ENCODE measurements at regions not wholly inside any gene's neighbourhood (a gene's known extent, or its start where the extent isn't known, plus 50 kb on each side); places are given as distances from the start of the nearest gene placed in this dataset.

DNA sequence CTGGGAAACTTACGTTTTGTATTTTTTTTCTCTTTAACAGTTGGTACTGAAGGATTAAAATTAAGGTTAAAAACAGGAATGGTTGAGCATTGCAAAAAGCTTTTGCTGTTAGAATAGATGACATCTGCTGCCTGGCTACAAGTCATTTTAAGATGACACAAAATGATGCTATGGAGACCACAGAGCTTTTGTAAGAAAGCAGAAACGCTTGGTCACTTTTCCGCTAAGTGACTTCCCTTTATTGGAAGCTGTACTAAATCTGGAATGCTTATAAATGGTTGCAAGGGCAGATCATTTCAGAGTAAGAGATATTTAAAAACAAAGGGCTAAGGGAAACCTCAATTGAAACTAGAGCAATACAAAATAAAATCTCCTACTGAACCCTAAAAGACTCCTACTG, 544.0 kb downstream of the STK39 start:
- H3K27me3 ChIP-seq (ENCODE audit: control insufficient read depth, insufficient read depth, low read length), result no peaks in the 10 kb centered on the region
- H3K36me3 ChIP-seq (ENCODE audit: control insufficient read depth, insufficient read depth, low read length), result no peaks in the 10 kb centered on the region
- intact Hi-C loops (cut with micrococcal nuclease; ENCODE audit: unreplicated experiment) (no loop called here), in situ Hi-C loops (cut with HindIII; ENCODE audit: low pct_unique_long_range_greater_than_20kb, low sequenced_read_pairs) (no loop called here)
- TF ChIP-seq, protein P1, sequence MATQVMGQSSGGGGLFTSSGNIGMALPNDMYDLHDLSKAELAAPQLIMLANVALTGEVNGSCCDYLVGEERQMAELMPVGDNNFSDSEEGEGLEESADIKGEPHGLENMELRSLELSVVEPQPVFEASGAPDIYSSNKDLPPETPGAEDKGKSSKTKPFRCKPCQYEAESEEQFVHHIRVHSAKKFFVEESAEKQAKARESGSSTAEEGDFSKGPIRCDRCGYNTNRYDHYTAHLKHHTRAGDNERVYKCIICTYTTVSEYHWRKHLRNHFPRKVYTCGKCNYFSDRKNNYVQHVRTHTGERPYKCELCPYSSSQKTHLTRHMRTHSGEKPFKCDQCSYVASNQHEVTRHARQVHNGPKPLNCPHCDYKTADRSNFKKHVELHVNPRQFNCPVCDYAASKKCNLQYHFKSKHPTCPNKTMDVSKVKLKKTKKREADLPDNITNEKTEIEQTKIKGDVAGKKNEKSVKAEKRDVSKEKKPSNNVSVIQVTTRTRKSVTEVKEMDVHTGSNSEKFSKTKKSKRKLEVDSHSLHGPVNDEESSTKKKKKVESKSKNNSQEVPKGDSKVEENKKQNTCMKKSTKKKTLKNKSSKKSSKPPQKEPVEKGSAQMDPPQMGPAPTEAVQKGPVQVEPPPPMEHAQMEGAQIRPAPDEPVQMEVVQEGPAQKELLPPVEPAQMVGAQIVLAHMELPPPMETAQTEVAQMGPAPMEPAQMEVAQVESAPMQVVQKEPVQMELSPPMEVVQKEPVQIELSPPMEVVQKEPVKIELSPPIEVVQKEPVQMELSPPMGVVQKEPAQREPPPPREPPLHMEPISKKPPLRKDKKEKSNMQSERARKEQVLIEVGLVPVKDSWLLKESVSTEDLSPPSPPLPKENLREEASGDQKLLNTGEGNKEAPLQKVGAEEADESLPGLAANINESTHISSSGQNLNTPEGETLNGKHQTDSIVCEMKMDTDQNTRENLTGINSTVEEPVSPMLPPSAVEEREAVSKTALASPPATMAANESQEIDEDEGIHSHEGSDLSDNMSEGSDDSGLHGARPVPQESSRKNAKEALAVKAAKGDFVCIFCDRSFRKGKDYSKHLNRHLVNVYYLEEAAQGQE (IDR thresholded peaks at IDR 0.05; ENCODE audit: insufficient read depth in 1 of 2, low read depth in 2 of 2, low read length in 1 of 2), result no peak
- TF ChIP-seq POLR2AphosphoS5 (IDR thresholded peaks at IDR 0.05; ENCODE audit: low read depth, low read length) (no peak), TCF7L2 (IDR thresholded peaks at IDR 0.05; ENCODE audit: low read depth, low read length) (no peak), SIN3A (IDR thresholded peaks at IDR 0.05; ENCODE audit: borderline replicate concordance, insufficient read depth, low read depth, low read length) (no peak)
- TF ChIP-seq, protein P2, sequence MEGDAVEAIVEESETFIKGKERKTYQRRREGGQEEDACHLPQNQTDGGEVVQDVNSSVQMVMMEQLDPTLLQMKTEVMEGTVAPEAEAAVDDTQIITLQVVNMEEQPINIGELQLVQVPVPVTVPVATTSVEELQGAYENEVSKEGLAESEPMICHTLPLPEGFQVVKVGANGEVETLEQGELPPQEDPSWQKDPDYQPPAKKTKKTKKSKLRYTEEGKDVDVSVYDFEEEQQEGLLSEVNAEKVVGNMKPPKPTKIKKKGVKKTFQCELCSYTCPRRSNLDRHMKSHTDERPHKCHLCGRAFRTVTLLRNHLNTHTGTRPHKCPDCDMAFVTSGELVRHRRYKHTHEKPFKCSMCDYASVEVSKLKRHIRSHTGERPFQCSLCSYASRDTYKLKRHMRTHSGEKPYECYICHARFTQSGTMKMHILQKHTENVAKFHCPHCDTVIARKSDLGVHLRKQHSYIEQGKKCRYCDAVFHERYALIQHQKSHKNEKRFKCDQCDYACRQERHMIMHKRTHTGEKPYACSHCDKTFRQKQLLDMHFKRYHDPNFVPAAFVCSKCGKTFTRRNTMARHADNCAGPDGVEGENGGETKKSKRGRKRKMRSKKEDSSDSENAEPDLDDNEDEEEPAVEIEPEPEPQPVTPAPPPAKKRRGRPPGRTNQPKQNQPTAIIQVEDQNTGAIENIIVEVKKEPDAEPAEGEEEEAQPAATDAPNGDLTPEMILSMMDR (IDR thresholded peaks at IDR 0.05), result no peak
- CTCF ChIA-PET, result no interaction called here
- ATAC-seq (no peak), DNase-seq (ENCODE audit: low read depth, low spot score) (no peak)
- POLR2A ChIA-PET, result no interaction called here
- no peak overlapping the region for H3K4me3 ChIP-seq (ENCODE audit: low read depth in 2 of 2, low read length in 2 of 2)
- no TSS peak for BruUV-seq (replicated peaks)
- H3K9me3 ChIP-seq (ENCODE audit: control insufficient read depth, insufficient read depth, low read depth, low read length), result no peaks in the 10 kb centered on the region
- no peaks in the 10 kb centered on the region for H3K4me1 ChIP-seq (ENCODE audit: control insufficient read depth, insufficient read depth, low read length)
- no peak overlapping the region for H3K27ac ChIP-seq (ENCODE audit: low read length)

DNA sequence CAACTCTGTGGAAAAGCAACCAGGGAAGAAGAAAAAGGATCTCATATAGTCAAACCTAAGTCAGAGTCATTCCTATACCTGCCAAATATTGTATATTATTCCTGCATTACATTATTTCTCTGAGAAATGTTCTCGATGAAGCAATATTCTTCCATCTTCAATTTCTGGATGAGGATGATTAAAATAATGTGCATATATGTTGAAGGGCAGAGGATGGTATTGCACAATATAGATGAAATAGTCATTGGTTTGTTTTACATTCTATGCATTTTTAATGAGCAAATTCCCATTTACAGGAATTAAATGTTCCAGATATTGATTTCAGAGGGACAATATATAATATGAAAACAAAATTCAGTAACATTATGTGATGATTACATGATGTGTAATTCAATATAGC, 545.2 kb downstream of the STK39 start:
- DNase-seq (ENCODE audit: low read depth, low spot score) (no peak), ATAC-seq (no peak)
- TF ChIP-seq SIN3A (IDR thresholded peaks at IDR 0.05; ENCODE audit: borderline replicate concordance, insufficient read depth, low read depth, low read length), result no peak
- TF ChIP-seq POLR2AphosphoS5 (IDR thresholded peaks at IDR 0.05; ENCODE audit: low read depth, low read length), result no peak
- TF ChIP-seq TCF7L2 (IDR thresholded peaks at IDR 0.05; ENCODE audit: low read depth, low read length), result no peak
- TF ChIP-seq, protein P1 (IDR thresholded peaks at IDR 0.05; ENCODE audit: insufficient read depth in 1 of 2, low read depth in 2 of 2, low read length in 1 of 2), result no peak
- TF ChIP-seq, protein P2 (IDR thresholded peaks at IDR 0.05), result no peak
- Histone ChIP-seq H3K4me3 (ENCODE audit: low read depth in 2 of 2, low read length in 2 of 2) (no peak overlapping the region), H3K4me1 (ENCODE audit: control insufficient read depth, insufficient read depth, low read length) (no peaks in the 10 kb centered on the region), H3K27ac (ENCODE audit: low read length) (no peak overlapping the region), H3K27me3 (ENCODE audit: control insufficient read depth, insufficient read depth, low read length) (no peaks in the 10 kb centered on the region), H3K36me3 (ENCODE audit: control insufficient read depth, insufficient read depth, low read length) (no peaks in the 10 kb centered on the region), H3K9me3 (ENCODE audit: control insufficient read depth, insufficient read depth, low read depth, low read length) (no peaks in the 10 kb centered on the region)
- CTCF ChIA-PET, result no interaction called here
- in situ Hi-C loops (cut with HindIII; ENCODE audit: low pct_unique_long_range_greater_than_20kb, low sequenced_read_pairs) (no loop called here), intact Hi-C loops (cut with micrococcal nuclease; ENCODE audit: unreplicated experiment) (no loop called here)
- BruUV-seq (replicated peaks), result no TSS peak
- POLR2A ChIA-PET, result no interaction called here
